Activated T-cell treated with anti-CD3 and anti-CD28 coated beads, Interleukin-2, amount 50 U/mL, for 1 hour (primary cell): ENCODE measurements at regions not wholly inside any gene's neighbourhood (a gene's known extent, or its start where the extent isn't known, plus 50 kb on each side); places are given as distances from the start of the nearest gene placed in this dataset.
"Not testable (repeated sequence)": the region's sequence is repeated elsewhere in the genome, so short reads cannot be mapped to it uniquely, and the experiment has no call there.

Experiments
- DNase-seq: peaks from one replicate; pipeline ENCODE4 v3.0.0-alpha.2; 2020

DNA sequence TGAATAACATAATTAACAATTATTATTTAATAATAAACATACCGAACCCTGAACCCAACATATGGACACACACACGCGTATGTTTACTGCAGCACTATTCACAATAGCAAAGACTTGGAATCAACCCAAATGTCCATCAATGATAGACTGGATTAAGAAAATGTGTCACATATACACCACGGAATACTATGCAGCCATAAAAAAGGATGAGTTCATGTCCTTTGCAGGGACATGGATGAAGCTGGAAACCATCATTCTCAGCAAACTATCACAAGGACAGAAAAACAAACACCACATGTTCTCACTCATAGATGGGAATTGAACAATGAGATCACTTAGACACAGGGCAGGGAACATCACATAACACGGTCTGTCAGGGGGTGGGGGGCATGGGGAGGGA is 333.5 kb downstream of the KIF20B start:
- DNase-seq, result not testable (repeated sequence)

GRCh38 chr10:90041585-90041984 is 340.2 kb downstream of the KIF20B start:
- DNase-seq, result no peak

DNA sequence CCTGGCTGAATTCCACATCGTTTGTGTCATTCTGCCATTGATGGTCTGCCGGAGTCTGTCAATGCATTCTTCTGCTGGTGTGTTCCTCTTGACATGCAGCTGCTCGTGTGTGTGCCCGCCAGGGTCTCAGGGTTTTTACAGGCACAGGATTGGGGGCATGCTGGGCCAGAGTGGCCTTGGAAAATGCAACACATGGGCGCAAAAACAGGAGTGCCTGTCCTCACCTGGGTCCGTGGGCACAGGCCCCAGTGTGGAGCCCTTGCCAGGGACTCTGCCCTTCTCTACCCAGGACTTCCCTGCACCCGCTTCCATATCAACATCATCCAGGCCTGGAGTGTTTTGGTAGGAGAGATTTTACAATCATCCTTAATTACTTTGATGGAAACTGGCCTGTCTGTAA is 340.7 kb downstream of the KIF20B start:
- DNase-seq, result no peak

DNA sequence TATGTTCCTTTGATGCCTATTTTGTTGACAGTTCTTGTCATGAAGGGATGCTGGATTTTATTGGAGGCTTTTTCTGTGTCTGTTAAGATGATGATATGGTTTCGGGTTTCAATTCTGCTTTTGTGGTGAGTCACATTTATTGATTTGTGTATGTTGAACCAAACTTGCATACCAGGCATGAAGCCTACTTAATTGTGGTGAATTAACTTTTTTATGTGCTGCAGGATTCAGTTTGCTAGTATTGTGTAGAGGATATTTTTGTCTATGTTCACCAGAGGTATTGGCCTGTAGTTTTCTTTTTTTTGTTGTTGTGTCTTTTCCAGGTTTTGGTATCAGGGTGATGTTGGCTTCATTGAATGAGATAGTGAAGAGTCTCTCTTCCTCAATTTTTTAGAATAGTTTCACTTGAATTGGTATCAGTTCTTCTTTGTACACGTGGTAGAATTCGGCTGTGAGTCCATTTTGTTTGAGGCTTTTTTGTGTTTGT is 345.9 kb downstream of the KIF20B start:
- DNase-seq, result no peak

GRCh38 chr10:90051053-90051452 is 349.7 kb downstream of the KIF20B start:
- DNase-seq, result no peak

GRCh38 chr10:90051474-90051873 is 350.1 kb downstream of the KIF20B start:
- DNase-seq, result no peak

GRCh38 chr10:90062786-90063185 is 361.4 kb downstream of the KIF20B start:
- no peak for DNase-seq

DNA sequence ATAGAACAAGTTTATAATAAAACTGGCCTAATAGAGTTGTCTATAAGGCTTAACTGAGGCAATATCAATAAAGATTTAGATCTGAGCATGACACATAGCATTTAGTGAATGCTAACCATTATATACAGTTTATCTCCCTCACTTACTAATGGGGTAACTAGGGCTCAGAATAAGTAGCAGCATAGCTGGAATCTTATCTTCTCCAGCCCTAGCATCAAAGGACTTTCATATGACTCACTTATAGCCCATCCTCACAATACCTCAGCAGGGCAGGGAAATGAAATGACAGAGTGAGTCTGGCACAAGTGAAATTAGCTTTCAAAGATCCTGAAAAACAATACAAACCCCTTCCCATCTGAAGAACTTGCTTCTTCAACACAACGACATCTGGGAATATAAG is 362.9 kb downstream of the KIF20B start:
- DNase-seq, result no peak

DNA sequence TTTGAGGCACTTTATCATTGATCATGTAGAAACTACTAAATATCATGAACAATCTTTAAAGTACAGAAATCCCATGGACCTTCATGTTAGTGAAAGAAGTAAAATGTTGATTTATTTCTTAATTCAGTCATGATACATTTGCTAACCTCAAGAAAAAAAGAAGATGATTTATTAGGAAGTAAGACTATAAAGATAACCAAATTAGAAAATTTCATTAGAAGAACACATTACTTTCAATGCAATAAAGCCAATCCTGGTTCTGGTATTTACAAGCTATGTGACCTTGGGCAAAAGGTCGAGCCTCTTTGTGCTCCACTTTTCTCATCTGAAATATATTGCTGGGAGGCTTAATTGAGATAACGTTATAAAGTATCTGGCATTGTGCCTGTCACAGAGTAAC is 365.0 kb downstream of the KIF20B start:
- DNase-seq, result no peak

- no peak for DNase-seq
These were observed 374.6 kb downstream of the KIF20B start for GRCh38 chr10:90075995-90076394.

GRCh38 chr10:90079819-90080218 is 378.4 kb downstream of the KIF20B start:
- no peak for DNase-seq

- not testable (repeated sequence) for DNase-seq
These were observed 385.3 kb downstream of the KIF20B start for GRCh38 chr10:90086606-90087190.

DNA sequence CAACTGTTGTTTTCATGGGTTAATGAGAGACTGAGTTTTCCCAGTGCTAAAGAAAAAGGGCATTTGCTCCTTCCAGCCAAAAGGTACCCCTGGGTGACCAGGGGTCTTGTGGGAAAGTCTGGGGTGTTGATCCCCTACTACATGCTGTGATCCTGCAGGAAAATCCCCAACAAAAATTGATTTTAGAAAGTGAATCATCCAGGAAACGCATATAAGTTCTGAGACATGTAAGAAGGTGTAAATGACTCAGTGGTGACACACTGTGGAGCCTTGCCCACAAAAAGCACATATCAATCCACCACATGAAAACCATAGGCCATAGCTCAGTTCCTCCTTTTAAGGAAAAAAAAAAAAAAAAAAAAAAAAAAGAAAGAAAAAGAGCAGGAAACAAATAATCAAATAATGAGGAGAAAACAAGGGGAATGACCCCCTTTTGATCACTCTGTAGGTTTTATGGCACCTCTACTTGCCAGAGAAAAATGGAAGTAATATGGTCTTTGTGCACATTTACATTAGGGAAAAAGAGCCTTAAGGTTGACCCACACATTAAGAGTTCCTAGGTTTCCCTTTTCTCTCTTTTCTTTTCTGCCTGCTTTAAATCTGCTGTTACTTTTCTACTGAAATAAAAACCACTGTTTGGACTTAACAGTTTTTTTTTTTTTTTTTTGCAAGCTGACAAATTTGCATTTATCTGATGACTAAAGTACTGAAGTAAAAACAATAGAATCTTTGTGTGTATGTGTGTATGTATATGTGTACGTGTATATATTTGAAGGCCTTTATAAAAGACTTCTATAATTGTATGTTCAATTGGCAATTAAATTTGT is 386.0 kb downstream of the KIF20B start:
- no peak for DNase-seq

- DNase-seq, result no peak
These were observed 386.6 kb downstream of the KIF20B start for GRCh38 chr10:90088024-90088317.

- DNase-seq, result no peak
These were observed 388.3 kb downstream of the KIF20B start for GRCh38 chr10:90089719-90090118.

DNA sequence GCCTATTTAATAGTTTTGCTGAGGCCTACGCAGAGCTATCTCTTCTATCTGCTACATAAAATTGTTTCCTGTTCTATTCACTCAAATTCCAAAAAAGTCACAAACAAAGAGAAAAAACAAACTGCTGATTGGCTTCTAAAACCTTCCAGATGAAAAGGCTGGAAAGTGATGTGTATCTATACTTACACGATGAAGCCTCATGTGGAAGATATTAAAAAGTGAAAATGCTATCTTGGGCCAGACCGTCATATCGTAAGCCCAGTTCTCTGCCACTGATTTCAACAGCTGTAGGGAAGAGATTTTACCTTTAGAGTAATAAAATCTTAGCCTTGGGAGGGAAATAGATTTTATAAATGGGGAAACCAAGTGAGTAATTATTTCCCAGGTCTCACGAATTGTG is 394.8 kb downstream of the KIF20B start:
- DNase-seq, result no peak

DNA sequence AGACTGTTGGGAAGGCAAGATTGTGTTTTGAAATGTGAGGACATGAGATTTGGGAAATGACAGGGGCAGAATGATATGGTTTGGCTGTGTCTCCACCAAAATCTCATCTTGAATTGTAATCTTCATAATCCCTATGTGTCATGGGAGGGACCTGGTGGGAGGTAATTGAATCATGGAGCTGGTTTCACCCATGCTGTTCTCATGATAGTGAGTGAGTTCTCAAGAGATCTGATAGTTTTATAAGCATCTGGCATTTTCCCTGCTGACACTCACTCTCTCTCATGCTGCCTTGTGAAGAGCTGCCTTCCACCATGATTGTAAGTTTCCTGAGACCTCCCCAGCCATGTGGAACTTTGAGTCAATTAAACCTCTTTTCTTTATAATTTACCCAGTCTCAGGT is 406.2 kb downstream of the KIF20B start:
- not testable (repeated sequence) for DNase-seq

DNA sequence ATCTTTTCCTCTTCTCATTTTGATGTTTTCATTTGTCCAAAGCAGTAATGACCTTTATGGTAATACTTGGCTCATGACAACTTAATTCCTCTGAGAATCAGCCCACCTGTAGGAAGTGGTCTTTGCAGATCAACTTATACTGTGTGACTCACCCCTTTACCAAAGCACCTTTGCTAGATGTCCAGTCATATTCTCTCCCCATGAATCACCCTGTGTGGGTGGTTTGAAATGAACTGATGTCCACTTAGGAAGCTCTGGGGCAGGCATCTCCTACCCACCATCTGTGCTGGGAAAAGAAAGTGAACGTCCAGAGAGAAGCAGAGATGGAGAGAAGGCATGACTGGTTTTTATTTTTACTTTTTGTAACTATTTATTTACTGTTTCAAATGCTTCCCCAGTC is 410.3 kb downstream of the KIF20B start:
- no peak for DNase-seq

DNA sequence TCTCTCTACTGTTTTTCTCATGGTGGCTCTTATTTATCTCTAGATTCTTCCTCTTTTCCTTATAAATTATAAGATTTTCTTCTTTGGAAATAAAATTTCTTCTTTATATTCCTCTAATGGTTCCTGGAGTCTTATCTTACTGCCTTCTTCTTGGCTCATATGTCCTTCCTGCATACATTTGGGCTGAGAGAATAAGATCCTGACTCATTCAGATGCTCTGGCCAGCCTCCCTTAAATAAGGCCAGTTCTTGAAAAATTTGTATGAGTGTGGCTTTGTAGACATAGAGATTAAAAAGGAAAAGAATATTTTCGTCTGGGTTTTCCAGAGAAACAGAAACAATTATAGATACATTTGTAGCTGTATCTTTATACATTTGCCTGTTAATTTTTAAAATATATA is 411.3 kb downstream of the KIF20B start:
- no peak for DNase-seq

- DNase-seq, result not testable (repeated sequence)
These were observed 417.2 kb downstream of the KIF20B start for GRCh38 chr10:90118567-90118966.

DNA sequence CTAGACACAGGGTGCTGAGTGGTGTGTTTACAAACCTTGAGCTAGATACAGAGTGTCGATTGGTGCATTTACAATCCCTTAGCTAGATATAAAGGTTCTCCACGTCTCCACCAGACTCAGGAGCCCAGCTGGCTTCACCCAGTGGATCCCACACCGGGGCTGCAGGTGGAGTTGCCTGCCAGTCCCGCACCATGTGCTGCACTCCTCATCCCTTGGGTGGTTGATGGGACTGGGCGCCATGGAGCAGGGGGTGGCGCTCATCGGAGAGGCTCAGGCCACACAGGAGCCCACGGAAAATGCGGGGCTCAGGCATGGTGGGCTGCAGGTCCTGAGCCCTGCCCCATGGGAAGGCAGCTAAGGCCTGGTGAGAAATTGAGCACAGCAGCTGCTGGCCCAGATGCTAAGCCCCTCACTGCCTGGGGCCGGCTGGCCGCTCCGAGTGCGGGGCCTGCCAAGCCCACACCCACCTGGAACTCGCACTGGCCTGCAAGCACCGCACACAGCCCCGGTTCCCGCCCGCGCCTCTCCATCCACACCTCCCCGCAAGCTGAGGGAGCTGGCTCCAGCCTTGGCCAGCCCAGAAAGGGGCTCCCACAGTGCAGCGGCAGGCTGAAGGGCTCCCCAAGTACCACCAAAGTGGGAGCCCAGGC is 418.4 kb downstream of the KIF20B start:
- not testable (repeated sequence) for DNase-seq

DNA sequence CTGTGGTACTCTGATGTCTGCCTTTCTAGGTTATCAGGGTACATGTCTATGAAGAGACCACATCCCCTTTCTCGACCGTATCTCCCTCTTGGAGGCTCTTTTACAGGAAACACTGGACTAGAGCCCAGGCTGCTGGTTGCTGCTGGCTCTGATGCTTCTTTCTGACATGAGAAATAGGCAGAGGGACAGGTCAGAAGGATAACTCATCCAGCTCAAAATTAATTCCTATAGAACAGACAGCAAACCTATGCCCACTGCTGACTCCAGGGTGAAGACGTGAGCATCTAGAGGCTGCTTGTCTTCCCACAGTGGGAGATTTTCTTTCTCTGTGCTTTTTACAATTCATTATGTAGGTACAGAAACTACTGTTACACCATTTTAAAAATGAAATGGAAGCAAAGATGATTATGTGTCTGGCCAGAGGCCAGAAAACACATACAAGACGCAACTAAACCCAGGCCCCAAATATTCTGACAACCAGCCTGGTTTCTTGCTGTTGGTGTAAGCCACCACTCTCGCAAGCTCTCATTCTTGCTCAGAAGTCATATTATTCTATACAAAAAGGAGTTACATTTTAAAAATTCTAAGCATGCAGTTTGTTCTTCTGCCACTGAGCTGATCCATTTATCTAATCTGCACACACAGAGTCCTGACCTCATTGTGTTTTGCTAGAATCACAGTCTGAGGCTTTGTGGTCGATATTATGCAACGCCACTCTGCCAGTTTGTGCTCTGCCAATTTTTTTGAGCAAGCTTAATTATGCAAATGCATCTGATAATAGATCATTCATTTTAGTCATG is 424.3 kb downstream of the KIF20B start:
- DNase-seq, result no peak

DNA sequence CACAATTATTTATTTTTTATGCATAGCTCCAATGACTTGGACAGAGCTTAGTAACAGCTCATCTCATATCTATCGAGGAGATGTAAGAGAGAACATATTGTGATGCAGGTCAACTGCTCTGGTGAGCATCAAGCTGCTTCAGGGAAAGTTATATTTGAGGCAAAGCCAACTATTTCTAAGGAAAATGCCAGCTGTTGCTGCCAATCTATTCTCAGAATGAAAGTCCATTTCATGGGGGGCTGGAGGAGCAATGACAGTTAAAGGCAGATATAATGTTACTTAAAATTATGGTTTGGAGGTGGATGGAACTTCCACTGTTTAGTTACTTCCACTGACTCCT is 424.8 kb downstream of the KIF20B start:
- DNase-seq, result no peak
